Right lobe of liver (tissue), 6 donors: ENCODE measurements at regions not wholly inside any gene's neighbourhood (a gene's known extent, or its start where the extent isn't known, plus 50 kb on each side); places are given as distances from the start of the nearest gene placed in this dataset.
"Not testable (repeated sequence)": the region's sequence is repeated elsewhere in the genome, so short reads cannot be mapped to it uniquely, and the experiment has no call there.

ENCODE experiments used
- ATAC-seq, 4 donors: fragments of 200-7000 bp; cut with Tn5 transposase; one replicate each; pipeline ENCODE4 v1.9.1; 2020; ENCODE audit warnings: mild to moderate bottlenecking in 4 of 4, moderate library complexity in 4 of 4
- DNase-seq, 3 donors: peaks; one replicate each; pipeline ENCODE4 v3.0.0-alpha.2; 2020
- H3K27ac ChIP-seq, 3 donors: fragments of 200-600 bp; one replicate each; pipeline ENCODE4 v1.8.0; 2022
- H3K27me3 ChIP-seq, 2 donors: fragments of 200-600 bp; one replicate each; pipeline ENCODE4 v1.8.0; 2022
- H3K36me3 ChIP-seq, 4 donors: fragments of 200-600 bp; sonication (generic) in 1 of 4; one replicate each; pipeline versions ENCODE4 v1.5.1 to v1.8.0; 2017 to 2022; ENCODE audit warnings: control low read depth in 1 of 4
- H3K4me1 ChIP-seq, 4 donors: fragments of 200-600 bp; sonication (generic) in 1 of 4; one replicate each; pipeline versions ENCODE4 v1.5.1 to v1.8.0; 2017 to 2022; ENCODE audit warnings: control low read depth in 1 of 4
- H3K4me3 ChIP-seq, 3 donors: fragments of 200-600 bp; one replicate each; pipeline ENCODE4 v1.8.0; 2022
- H3K9me3 ChIP-seq, 4 donors: fragments of 200-600 bp; sonication (generic) in 1 of 4; one replicate each; pipeline versions ENCODE4 v1.5.1 to v1.8.0; 2017 to 2022; ENCODE audit warnings: control low read depth in 1 of 4
- POLR2A ChIP-seq: fragments of 450-650 bp; IDR thresholded peaks from one replicate; pipeline ENCODE4 v1.6.1; 2017; ENCODE audit warnings: antibody characterized with exemption, mild to moderate bottlenecking
- WGBS: methylation state at CpG from one replicate; pipeline ENCODE4 v1.1.6; 2018; ENCODE audit warnings: low coverage, low lambda C conversion rate; ENCODE audit not compliant: insufficient coverage; ENCODE audit errors: missing lambda C conversion rate; 5-methylcytosine and 5-hydroxymethylcytosine counted together
- intact Hi-C, 2 donors: fragments of 100-400 bp; cut with DNase I; formaldehyde crosslinking; loops; one replicate each; pipeline versions ENCODE4 v1.11.2 to v1.14.1; 2022
- TF ChIP-seq, protein P1 (sequence below), 4 donors: fragments of 200-600 bp in 3 of 4; fragments of 450-650 bp in 1 of 4; IDR thresholded peaks; one replicate each; pipeline versions ENCODE4 v1.5.1 to v1.8.0; 2016 to 2022; ENCODE audit warnings: antibody characterized with exemption in 4 of 4, mild to moderate bottlenecking in 2 of 4
- donor health status: DM: no; HTN: yes; CAD: no.
- donor health status: DM: no; HTN: no; CAD: no.
- donor health status: DM: no; HTN: no; CAD: no.
- donor health status: DM: no; HTN: yes; CAD: no.
- donor health status: DM: no; HTN: yes; CAD: no.

DNA sequence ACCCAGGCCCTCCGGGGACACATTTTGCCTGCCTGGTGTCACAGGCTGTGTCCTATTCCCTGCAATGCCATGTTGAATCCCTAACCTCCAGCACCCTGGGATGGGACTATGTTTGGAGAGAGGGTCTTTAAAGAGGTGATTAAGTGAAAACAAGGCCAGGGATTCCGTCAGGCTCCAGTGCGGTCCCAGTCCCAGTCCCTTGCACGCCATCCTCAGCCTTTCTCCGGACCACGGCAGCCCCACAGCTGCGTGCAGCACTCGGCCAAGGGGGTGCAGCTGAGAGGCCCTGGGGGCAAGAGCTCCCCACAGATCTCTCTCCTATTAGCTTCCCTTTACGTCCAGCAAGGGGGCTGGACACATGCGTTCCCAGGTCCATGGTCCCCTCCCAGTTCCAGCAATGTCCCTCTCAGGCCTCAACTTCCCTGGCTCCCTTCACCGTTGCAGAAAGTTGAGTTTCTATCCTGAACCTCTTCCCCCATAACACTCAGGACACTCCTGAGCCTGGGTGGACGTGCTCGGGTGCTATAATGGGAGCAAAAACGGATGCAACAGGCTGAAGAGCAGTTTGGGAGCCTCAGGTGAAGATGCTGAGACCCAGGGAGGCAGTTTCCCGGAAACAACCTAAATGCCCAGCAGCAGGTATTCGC, 1422.7 kb downstream of the BRD1 start:
- Histone ChIP-seq H3K9me3 (no peaks in the 10 kb centered on the region), H3K27me3 (no peaks in the 10 kb centered on the region), H3K36me3 (no peaks in the 10 kb centered on the region), H3K27ac (peak overlapping the region in 1 of 3 donors; percentile 76), H3K4me1 (no peaks in the 10 kb centered on the region), H3K4me3 (no peak overlapping the region)
- WGBS, result 50% methylated on average over 11 of the region's 16 CpGs
- DNase-seq (peak in 1 of 3 donors; percentile 31), ATAC-seq (no peak)
- intact Hi-C loops, result no loop called here
- no peak for TF ChIP-seq POLR2A
- TF ChIP-seq, protein P1, sequence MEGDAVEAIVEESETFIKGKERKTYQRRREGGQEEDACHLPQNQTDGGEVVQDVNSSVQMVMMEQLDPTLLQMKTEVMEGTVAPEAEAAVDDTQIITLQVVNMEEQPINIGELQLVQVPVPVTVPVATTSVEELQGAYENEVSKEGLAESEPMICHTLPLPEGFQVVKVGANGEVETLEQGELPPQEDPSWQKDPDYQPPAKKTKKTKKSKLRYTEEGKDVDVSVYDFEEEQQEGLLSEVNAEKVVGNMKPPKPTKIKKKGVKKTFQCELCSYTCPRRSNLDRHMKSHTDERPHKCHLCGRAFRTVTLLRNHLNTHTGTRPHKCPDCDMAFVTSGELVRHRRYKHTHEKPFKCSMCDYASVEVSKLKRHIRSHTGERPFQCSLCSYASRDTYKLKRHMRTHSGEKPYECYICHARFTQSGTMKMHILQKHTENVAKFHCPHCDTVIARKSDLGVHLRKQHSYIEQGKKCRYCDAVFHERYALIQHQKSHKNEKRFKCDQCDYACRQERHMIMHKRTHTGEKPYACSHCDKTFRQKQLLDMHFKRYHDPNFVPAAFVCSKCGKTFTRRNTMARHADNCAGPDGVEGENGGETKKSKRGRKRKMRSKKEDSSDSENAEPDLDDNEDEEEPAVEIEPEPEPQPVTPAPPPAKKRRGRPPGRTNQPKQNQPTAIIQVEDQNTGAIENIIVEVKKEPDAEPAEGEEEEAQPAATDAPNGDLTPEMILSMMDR (IDR thresholded peaks at IDR 0.05), result no peak

DNA sequence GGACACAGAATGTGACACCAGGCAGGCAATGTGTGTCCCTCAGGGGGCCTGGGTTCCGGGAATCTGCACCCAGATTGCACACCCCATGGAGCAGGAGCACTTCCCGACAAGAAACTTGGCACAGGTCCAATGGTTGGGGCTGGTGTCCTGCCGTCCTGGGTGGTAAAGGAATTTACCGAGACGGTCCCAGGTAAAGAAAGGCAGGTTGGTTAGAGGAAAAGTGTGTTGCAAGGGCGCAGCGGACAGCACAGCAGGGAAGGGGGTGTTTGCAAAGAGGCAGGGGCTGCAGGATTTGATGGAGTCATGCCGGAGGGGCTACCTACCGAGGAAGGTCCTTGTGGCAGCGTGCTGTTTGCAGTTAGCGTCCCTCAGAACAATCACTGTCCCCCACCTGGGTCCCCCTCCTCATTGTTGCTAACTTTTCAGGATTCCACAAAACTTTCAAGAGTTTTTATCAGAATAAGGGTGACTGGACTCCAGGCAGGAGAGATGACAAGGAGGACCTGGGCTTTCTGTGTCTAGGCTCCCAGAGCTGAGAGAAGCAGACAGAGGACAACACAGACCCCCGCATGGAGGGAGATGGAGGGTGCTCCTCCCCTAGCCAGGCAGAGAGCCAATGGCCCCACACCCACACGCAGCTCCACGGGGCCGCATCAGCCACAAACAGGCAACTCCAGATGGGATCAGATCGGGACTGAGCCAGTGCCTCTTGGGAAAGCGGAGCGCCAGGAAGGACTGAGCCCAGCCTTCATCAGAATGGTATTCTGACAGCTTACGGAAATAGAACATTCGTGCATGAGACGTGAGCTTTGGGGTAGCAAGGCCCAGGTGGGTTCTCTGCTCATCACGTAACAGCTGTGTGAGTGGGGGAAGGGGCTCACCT, 1423.9 kb downstream of the BRD1 start:
- Histone ChIP-seq H3K27me3 (no peaks in the 10 kb centered on the region), H3K36me3 (no peaks in the 10 kb centered on the region), H3K27ac (no peak overlapping the region), H3K4me1 (no peaks in the 10 kb centered on the region), H3K4me3 (no peak overlapping the region), H3K9me3 (no peaks in the 10 kb centered on the region)
- intact Hi-C loops, result no loop called here
- TF ChIP-seq, protein P1 (IDR thresholded peaks at IDR 0.05), result no peak
- TF ChIP-seq POLR2A, result no peak
- 59% methylated on average over 20 of the region's 22 CpGs for WGBS
- no peak for ATAC-seq
- DNase-seq, result peak in 1 of 3 donors; percentile 41

- ATAC-seq (peak in 1 of 4 donors; percentile 31), DNase-seq (peak in 1 of 3 donors; percentile 23)
- no peaks in the 10 kb centered on the region for H3K27me3 ChIP-seq
- H3K36me3 ChIP-seq, result no peaks in the 10 kb centered on the region
- no peaks in the 10 kb centered on the region for H3K4me1 ChIP-seq
- WGBS, result 81% methylated on average over 8 of the region's 21 CpGs
- no peaks in the 10 kb centered on the region for H3K9me3 ChIP-seq
- H3K27ac ChIP-seq, result no peak overlapping the region
- intact Hi-C loops, result no loop called here
- TF ChIP-seq, protein P1 (IDR thresholded peaks at IDR 0.05), result no peak
- no peak for TF ChIP-seq POLR2A
- no peak overlapping the region for H3K4me3 ChIP-seq
These were observed 1425.1 kb downstream of the BRD1 start for GRCh38 chr22:48402591-48403031.

- H3K9me3 ChIP-seq, ATAC-seq, H3K27me3 ChIP-seq, intact Hi-C loops, H3K4me3 ChIP-seq, H3K36me3 ChIP-seq, H3K27ac ChIP-seq, H3K4me1 ChIP-seq: not testable (repeated sequence)
- peak in 1 of 3 donors; percentile 7 for DNase-seq
- WGBS, result no CpG with 5 or more reads among the region's 1 CpG
These were observed 1426.2 kb downstream of the BRD1 start for GRCh38 chr22:48401523-48401922.
